SK-N-SH treated with all-trans-retinoic acid at 6 μM for 48 hours (cell line): ENCODE measurements at regions not wholly inside any gene's neighbourhood (a gene's known extent, or its start where the extent isn't known, plus 50 kb on each side); places are given as distances from the start of the nearest gene placed in this dataset.

Experiments used
- ATAC-seq: fragments of 200-7000 bp; cut with Tn5 transposase; 3 replicates; pipeline ENCODE4 v1.9.1; 2020; ENCODE audit warnings: mild to moderate bottlenecking, moderate library complexity
- ARNTL ChIP-seq: fragments of 450-650 bp; formaldehyde crosslinking; IDR thresholded peaks from 2 replicates; pipeline ENCODE4 v1.5.0; 2020; ENCODE audit warnings: low read depth, mild to moderate bottlenecking, moderate library complexity, borderline replicate concordance
- BACH2 ChIP-seq: fragments of 250-450 bp; sonication (Bioruptor Pico); IDR thresholded peaks from 2 replicates; pipeline ENCODE4 v1.9.0; 2021; ENCODE audit warnings: mild to moderate bottlenecking, borderline replicate concordance
- CSDC2 ChIP-seq: fragments of 250-450 bp; sonication (Bioruptor Pico); IDR thresholded peaks from 2 replicates; pipeline ENCODE4 v1.5.0; 2020; ENCODE audit warnings: mild to moderate bottlenecking, moderate library complexity
- ESRRG ChIP-seq: fragments of 250-450 bp; sonication (Bioruptor Pico); IDR thresholded peaks from 2 replicates; pipeline ENCODE4 v1.6.1; 2021; ENCODE audit warnings: mild to moderate bottlenecking
- GLIS3 ChIP-seq: fragments of 250-450 bp; sonication (Bioruptor Pico); IDR thresholded peaks from 2 replicates; pipeline ENCODE4 v1.5.0; 2020; ENCODE audit warnings: mild to moderate bottlenecking, moderate library complexity
- ISL1 ChIP-seq: fragments of 250-450 bp; sonication (Bioruptor Pico); IDR thresholded peaks from 2 replicates; pipeline ENCODE4 v2.1.2; 2022; ENCODE audit warnings: mild to moderate bottlenecking, moderate library complexity
- OSR1 ChIP-seq: fragments of 250-450 bp; sonication (Bioruptor Pico); IDR thresholded peaks from 2 replicates; pipeline ENCODE4 v1.8.0; 2022; ENCODE audit warnings: moderate library complexity, mild to moderate bottlenecking, inconsistent platforms
- PPARA ChIP-seq: fragments of 250-450 bp; sonication (Bioruptor Pico); IDR thresholded peaks from 2 replicates; pipeline ENCODE4 v1.5.0; 2020; ENCODE audit warnings: mild to moderate bottlenecking, borderline replicate concordance
- RARB ChIP-seq: fragments of 250-450 bp; sonication (Bioruptor Pico); IDR thresholded peaks from 2 replicates; pipeline ENCODE4 v1.8.0; 2021; ENCODE audit warnings: mild to moderate bottlenecking, moderate library complexity
- SNAI2 ChIP-seq: fragments of 250-450 bp; sonication (Bioruptor Pico); IDR thresholded peaks from 2 replicates; pipeline ENCODE4 v1.5.0; 2020; ENCODE audit warnings: mild to moderate bottlenecking, moderate library complexity
- TOX ChIP-seq: fragments of 250-450 bp; sonication (Bioruptor Pico); IDR thresholded peaks from 2 replicates; pipeline ENCODE4 v1.8.0; 2021; ENCODE audit warnings: mild to moderate bottlenecking, moderate library complexity, borderline replicate concordance
- ZC3H10 ChIP-seq: fragments of 250-450 bp; sonication (Bioruptor Pico); IDR thresholded peaks from 2 replicates; pipeline ENCODE4 v1.5.1; 2021; ENCODE audit warnings: mild to moderate bottlenecking, moderate library complexity
- ZFP3 ChIP-seq: fragments of 250-450 bp; sonication (Bioruptor Pico); IDR thresholded peaks from 2 replicates; pipeline ENCODE4 v1.5.0; 2020; ENCODE audit warnings: mild to moderate bottlenecking, moderate library complexity
- ZNF565 ChIP-seq: fragments of 450-650 bp; formaldehyde crosslinking; conservative IDR thresholded peaks from 2 replicates; pipeline ENCODE4 v1.5.0; 2020; ENCODE audit warnings: low read depth, mild to moderate bottlenecking, moderate library complexity
- TF ChIP-seq, protein P1 (sequence below): fragments of 250-450 bp; sonication (Bioruptor Pico); IDR thresholded peaks from 2 replicates; pipeline ENCODE4 v1.5.1; 2020; ENCODE audit warnings: low read depth, mild to moderate bottlenecking, moderate library complexity
- TF ChIP-seq, protein P2 (sequence below): fragments of 250-450 bp; sonication (Bioruptor Pico); IDR thresholded peaks from 2 replicates; pipeline ENCODE4 v1.5.1; 2021; ENCODE audit warnings: mild to moderate bottlenecking, moderate library complexity
- TF ChIP-seq, protein P3 (sequence below): fragments of 250-450 bp; sonication (Bioruptor Pico); IDR thresholded peaks from 2 replicates; pipeline ENCODE4 v1.8.0; 2021; ENCODE audit warnings: low read depth, mild to moderate bottlenecking, moderate library complexity, borderline replicate concordance
- TF ChIP-seq, protein P4 (sequence below): fragments of 250-450 bp; sonication (Bioruptor Pico); IDR thresholded peaks from 2 replicates; pipeline ENCODE4 v1.8.0; 2020; ENCODE audit warnings: mild to moderate bottlenecking, moderate library complexity, borderline replicate concordance

DNA sequence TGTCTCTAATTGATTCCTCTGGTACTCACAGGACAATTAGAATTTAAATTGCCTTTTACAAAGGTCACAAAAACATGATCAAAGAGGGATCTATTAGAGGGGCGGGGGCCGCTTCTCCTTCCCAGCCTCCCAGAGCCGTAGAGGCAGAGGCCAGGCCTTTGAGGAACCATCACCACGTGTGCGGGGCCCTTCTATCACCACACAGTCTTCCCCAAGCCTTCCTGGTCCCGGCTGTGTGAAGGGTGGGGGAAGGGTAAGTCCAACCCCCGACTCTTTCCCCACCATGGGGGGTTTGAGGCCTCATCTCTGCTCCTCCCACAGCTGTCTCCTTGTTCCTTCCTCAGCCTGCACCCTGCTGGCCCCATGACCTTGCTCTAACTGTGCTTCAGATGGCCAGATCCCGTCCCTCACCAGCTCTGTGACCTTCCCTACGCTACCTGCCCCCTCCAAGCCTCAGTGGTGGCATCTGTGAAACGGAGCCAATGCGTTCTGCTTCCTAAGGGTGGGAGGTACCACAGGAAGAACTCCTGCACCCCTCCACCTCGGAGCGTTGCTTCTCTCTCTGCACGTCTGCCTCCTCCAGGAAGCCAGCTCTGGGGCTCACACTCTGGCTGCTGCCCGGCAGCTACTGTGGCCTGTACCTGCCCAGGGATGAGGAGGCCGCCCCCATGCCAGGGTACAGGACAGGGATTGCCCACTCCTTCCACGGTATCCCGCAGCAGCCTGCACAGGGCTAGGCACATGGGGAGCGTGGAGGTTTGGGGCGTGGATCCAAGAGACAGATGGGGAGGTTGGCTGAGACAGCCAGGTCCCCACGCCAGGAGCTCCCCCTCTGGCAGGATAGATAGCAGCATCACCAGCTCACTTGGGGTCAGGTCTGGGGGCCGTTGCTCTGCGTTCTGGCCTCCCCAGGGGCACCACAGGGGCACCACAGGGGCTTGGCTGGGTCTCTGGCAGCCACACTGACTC, 83.8 kb downstream of the LINGO1 start:
- ATAC-seq: no peak
- TF ChIP-seq OSR1 (CRISPR knock-in tag) (no peak), RARB (no peak), BACH2 (CRISPR knock-in tag) (no peak), ZNF565 (CRISPR knock-in tag) (no peak)
- TF ChIP-seq, protein P1, sequence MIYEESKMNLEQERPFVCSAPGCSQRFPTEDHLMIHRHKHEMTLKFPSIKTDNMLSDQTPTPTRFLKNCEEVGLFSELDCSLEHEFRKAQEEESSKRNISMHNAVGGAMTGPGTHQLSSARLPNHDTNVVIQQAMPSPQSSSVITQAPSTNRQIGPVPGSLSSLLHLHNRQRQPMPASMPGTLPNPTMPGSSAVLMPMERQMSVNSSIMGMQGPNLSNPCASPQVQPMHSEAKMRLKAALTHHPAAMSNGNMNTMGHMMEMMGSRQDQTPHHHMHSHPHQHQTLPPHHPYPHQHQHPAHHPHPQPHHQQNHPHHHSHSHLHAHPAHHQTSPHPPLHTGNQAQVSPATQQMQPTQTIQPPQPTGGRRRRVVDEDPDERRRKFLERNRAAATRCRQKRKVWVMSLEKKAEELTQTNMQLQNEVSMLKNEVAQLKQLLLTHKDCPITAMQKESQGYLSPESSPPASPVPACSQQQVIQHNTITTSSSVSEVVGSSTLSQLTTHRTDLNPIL (CRISPR knock-in tag): no peak
- TF ChIP-seq, protein P2, sequence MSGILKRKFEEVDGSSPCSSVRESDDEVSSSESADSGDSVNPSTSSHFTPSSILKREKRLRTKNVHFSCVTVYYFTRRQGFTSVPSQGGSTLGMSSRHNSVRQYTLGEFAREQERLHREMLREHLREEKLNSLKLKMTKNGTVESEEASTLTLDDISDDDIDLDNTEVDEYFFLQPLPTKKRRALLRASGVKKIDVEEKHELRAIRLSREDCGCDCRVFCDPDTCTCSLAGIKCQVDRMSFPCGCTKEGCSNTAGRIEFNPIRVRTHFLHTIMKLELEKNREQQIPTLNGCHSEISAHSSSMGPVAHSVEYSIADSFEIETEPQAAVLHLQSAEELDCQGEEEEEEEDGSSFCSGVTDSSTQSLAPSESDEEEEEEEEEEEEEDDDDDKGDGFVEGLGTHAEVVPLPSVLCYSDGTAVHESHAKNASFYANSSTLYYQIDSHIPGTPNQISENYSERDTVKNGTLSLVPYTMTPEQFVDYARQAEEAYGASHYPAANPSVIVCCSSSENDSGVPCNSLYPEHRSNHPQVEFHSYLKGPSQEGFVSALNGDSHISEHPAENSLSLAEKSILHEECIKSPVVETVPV (CRISPR knock-in tag): no peak
- TF ChIP-seq, protein P3, sequence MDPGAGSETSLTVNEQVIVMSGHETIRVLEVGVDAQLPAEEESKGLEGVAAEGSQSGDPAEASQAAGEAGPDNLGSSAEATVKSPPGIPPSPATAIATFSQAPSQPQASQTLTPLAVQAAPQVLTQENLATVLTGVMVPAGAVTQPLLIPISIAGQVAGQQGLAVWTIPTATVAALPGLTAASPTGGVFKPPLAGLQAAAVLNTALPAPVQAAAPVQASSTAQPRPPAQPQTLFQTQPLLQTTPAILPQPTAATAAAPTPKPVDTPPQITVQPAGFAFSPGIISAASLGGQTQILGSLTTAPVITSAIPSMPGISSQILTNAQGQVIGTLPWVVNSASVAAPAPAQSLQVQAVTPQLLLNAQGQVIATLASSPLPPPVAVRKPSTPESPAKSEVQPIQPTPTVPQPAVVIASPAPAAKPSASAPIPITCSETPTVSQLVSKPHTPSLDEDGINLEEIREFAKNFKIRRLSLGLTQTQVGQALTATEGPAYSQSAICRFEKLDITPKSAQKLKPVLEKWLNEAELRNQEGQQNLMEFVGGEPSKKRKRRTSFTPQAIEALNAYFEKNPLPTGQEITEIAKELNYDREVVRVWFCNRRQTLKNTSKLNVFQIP: no peak

DNA sequence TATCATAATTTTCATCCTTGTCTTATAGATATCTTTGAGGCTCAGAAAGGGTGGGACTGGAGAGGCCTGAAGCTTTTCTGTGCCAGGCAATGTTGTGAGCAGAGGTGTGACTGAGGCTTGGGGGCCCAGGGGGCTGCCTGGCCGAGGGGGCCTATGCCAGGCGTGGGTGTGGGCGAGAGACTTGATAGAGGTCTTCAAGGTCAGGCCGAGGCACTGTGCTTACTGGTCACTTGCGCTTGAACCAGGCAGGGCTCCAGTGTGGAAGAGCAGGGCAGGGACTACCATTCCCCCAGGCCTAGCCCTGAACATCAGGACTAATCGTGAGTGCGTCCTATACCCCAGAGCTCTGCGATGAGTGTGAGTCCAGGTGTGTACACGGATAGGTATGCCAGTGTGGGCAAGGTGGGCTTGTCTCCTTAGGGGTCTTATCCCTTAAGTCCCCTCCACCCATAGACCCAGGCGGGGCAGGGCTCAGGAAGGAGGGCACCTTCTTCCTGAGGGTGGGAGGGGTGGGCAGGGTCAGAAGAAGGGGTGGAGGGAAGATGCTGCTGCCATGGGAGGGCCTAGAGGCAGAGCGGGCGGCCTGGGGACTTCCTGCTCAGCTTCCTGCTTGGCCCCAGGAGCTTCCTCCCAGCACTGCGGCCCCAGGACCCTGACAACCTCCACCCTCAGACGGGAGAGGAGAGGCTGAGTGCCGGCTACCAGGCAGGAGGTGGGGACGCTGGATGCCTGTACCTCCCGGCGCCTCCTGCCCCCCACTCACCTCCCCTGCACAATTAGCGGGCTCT, 84.7 kb downstream of the LINGO1 start:
- TF ChIP-seq TOX (CRISPR knock-in tag) (no peak), CSDC2 (CRISPR knock-in tag) (no peak), ZC3H10 (CRISPR knock-in tag) (no peak), ZFP3 (CRISPR knock-in tag) (no peak), OSR1 (CRISPR knock-in tag) (no peak), RARB (no peak), BACH2 (CRISPR knock-in tag) (no peak), ISL1 (no peak)
- TF ChIP-seq, protein P3: no peak
- no peak for ATAC-seq

DNA sequence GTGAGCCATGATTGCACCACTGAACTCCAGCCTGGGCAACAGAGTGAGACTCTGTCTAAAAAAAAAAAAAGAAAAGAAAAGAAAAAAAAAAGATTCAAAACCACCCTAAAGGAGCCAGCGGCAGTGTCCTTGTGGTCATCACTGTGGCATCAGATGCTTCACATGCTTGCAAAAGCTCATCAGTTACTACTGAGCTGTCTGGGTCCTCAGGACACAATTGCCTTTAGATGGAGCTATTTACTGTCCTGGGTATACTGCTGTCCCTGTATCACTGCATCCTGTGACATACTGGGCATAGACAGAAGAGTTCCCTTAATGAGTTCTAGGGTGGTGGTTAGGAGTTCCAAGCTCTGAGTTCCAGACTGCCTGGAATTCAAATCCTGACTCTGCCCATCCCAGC, 85.8 kb downstream of the LINGO1 start:
- TF ChIP-seq PPARA (CRISPR knock-in tag): no peak
- no peak for TF ChIP-seq BACH2 (CRISPR knock-in tag)
- TF ChIP-seq, protein P4, sequence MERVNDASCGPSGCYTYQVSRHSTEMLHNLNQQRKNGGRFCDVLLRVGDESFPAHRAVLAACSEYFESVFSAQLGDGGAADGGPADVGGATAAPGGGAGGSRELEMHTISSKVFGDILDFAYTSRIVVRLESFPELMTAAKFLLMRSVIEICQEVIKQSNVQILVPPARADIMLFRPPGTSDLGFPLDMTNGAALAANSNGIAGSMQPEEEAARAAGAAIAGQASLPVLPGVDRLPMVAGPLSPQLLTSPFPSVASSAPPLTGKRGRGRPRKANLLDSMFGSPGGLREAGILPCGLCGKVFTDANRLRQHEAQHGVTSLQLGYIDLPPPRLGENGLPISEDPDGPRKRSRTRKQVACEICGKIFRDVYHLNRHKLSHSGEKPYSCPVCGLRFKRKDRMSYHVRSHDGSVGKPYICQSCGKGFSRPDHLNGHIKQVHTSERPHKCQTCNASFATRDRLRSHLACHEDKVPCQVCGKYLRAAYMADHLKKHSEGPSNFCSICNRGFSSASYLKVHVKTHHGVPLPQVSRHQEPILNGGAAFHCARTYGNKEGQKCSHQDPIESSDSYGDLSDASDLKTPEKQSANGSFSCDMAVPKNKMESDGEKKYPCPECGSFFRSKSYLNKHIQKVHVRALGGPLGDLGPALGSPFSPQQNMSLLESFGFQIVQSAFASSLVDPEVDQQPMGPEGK (CRISPR knock-in tag): no peak
- TF ChIP-seq ARNTL (CRISPR knock-in tag): no peak
- TF ChIP-seq RARB: no peak
- TF ChIP-seq GLIS3 (CRISPR knock-in tag): no peak
- no peak for TF ChIP-seq SNAI2 (CRISPR knock-in tag)
- TF ChIP-seq ISL1: no peak
- TF ChIP-seq, protein P1 (CRISPR knock-in tag): no peak
- TF ChIP-seq ESRRG (CRISPR knock-in tag): no peak
- ATAC-seq: no peak
